ENCODE measurements at regions not wholly inside any gene's neighbourhood (a gene's known extent, or its start where the extent isn't known, plus 50 kb on each side); places are given as distances from the start of the nearest gene placed in this dataset.
A peak's percentile ranks its signal among the peaks of the same experiment; 100 is the strongest.

DNA sequence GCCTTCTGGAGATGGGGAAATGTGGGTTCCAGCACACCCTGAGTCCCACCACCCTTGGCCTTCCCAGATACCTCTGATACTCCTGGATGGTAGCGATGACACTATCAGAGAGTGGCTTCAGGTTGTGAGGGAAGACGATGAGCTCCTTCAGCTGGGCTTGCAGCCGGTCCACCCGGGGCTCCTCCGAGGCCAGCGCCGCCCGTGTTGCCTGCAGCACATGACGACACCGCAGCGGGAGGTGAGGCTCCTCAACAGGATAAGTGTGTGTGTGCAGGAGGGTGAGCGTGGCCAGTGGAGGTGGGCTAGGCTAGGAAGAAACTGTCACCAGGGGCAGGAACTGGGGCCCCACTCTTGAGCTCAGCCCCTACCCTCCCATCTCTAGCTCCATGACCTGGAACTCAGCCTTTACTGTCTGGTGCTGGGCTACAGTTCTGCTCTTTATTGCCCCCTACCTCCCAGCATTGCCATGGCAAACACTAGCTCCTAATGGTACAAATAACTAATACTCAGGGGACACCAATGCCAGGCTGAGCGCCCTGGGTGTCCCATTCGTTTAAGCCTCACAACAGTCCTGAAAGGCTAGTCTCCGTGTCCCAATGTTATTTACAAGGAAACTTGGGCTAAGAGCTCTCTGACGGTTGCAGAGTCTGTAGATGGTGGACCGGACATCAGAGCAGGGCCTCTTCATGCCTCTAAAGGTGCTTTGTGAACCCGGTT is 64.1 kb downstream of the SYNE3 start:
- H3K27ac ChIP-seq, result no peak overlapping the region
- TF ChIP-seq, protein P1, sequence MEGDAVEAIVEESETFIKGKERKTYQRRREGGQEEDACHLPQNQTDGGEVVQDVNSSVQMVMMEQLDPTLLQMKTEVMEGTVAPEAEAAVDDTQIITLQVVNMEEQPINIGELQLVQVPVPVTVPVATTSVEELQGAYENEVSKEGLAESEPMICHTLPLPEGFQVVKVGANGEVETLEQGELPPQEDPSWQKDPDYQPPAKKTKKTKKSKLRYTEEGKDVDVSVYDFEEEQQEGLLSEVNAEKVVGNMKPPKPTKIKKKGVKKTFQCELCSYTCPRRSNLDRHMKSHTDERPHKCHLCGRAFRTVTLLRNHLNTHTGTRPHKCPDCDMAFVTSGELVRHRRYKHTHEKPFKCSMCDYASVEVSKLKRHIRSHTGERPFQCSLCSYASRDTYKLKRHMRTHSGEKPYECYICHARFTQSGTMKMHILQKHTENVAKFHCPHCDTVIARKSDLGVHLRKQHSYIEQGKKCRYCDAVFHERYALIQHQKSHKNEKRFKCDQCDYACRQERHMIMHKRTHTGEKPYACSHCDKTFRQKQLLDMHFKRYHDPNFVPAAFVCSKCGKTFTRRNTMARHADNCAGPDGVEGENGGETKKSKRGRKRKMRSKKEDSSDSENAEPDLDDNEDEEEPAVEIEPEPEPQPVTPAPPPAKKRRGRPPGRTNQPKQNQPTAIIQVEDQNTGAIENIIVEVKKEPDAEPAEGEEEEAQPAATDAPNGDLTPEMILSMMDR (conservative IDR thresholded peaks at IDR 0.05), result no peak; the same call in 1 of the 2 replicates

DNA sequence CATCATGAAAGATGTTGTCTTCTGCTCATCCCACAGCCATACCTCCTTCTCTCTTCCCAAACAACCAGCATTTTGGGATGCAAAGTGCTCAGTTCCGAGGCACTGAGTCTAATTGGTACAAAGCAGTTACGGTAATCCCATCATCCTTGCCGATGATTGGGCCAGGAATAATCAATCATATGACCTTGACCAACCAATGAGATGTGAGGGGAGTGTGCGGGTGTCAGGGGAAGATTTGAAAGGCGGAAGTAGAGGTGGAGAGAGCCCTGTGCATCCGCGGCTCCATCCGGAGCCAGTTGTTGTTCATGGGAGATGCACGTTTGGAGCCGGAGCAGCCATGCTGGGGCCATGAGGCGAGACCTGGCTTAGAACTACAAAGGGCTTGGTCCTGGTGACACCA is 67.3 kb downstream of the SYNE3 start:
- no peak overlapping the region for H3K27ac ChIP-seq
- TF ChIP-seq, protein P1 (conservative IDR thresholded peaks at IDR 0.05), result no peak

DNA sequence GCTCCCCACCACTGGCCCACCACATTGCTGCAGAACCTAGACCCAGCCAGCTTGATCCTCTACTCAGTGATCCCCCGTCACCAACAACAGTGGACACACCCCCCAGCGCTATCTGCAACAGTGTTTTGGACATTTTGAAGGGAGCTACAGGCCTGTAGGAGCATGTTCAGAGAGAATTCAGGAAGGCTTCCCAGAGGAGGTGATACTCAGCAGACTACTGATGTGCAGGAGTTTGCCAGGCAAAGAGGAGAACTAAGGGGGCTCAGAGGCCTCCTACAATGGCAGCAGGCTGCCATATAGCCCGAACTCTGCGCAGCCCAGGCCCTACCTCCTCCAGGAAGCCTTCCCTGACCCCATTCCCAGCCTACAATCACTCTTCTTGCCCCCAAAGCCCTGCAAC is 70.0 kb downstream of the SYNE3 start:
- H3K27ac ChIP-seq, result no peak overlapping the region

DNA sequence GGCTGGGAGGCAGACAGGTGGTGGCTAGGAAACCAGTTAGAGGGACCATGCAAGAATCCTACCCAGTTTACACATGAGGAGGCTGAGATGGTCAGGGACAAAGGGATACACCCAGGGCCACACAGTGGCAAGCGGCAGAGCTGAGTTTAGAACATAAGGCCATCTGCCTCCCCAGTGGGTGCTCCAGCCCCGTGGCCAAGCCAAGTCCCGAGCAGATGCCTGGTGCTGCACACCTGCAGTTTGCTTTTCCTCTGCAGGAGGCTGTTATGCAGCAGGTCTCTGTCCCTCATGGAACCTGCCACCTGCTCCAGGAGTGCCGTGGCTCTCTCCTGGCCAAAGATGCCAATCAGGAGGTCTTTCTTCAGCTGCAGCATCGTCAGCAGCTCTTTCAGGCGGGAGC is 70.8 kb downstream of the SYNE3 start:
- TF ChIP-seq, protein P1 (conservative IDR thresholded peaks at IDR 0.05), result no peak
- peak overlapping the region; percentile 35; the same call in 1 of the 2 replicates for H3K27ac ChIP-seq

More for the DNA sequence above, 70.0 kb downstream of the SYNE3 start:
- TF ChIP-seq, protein P1 (conservative IDR thresholded peaks at IDR 0.05), result no peak

DNA sequence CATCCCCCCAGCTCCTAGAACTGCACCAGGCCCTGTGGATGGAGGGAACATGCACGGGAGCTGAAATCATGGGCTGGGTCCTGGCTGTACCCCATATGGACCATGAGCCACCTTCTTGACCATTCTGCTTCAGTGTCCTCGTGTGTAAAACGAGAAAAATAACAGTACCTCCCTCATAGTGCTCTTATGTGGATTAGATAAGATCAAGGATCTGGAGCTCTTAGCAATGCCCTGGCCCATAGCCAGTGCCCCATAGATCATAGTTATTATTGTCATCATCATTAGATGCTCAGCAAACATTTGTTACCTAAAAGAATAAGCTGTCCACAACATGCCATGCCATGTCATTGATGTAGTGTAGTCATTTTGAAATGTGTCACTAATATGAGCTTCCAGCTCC is 71.3 kb downstream of the SYNE3 start:
- TF ChIP-seq, protein P1 (conservative IDR thresholded peaks at IDR 0.05), result no peak
- peak overlapping the region; percentile 35; the same call in 1 of the 2 replicates for H3K27ac ChIP-seq

DNA sequence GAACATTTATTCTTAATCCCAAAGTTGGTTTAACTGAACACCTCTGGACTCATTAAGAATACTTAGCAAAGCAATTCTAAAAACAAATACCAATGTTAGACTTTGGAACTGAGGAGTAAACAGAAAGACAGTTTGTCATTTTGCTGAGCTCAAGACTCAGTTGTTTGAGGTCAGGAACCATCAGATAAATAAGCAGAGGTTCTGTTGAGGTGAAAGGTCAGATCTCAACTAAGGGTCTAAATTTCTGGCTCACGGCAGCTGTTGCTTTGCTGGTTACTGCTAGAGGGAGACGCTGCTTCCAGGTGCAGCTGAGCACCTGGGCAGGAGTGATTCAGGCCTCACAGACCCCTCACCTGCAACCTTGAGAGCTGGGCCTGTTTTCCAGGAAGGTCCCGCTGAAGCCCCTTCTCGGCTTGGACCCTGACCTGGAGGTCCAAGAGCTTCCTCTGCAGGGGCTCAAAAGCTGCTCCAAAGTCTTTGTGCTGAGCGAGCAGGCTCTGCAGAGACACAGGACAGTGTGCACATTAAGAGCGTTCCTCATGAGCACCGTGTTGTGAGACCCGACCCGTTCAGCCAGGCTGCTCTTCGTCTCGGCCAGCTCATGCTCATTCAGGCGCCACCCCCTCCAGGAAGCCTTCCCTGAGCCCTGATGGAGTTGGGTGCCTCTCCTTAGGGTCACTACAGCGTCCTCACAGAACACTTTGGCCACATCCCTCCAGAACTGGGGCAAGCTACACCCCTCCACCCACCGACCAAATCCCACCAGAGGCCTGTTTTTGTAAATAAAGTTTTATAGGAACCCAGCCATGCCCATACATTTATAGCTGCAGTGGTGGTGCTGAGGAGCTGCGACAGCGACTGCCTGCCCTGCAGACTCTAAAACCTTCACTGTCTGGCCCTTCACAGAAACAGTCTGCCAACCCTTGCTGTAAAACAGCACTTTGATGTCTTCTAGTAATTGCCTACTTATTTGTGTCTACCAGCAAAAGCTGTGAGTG is 72.0 kb downstream of the SYNE3 start:
- peak overlapping the region; percentile 35; the same call in 1 of the 2 replicates for H3K27ac ChIP-seq
- TF ChIP-seq, protein P1 (conservative IDR thresholded peaks at IDR 0.05), result no peak

DNA sequence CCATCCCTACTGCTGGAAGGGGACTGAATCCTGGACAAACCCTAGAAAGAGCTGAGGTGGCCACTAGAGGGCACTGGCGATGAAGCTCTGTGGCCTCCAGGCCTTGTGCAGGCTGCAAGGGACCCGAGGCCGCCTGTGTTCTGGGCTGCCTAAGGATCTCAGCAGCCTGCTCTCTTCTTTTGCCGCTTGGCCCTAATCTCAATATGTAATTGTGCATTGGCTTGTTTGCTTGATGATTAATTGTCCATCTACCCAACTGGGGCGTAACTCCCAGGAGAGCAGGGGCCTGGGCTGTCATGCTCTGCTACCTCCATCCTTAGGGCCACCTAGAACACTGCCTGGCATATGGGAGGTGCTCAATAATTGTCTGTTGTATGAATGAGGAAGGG is 73.8 kb downstream of the SYNE3 start:
- TF ChIP-seq, protein P1 (conservative IDR thresholded peaks at IDR 0.05), result peak; percentile 94
- no peak overlapping the region for H3K27ac ChIP-seq

All from VCaP (cell line).